ENCODE measurements at regions not wholly inside any gene's neighbourhood (a gene's known extent, or its start where the extent isn't known, plus 50 kb on each side); places are given as distances from the start of the nearest gene placed in this dataset.
A peak's percentile ranks its signal among the peaks of the same experiment; 100 is the strongest.

DNA sequence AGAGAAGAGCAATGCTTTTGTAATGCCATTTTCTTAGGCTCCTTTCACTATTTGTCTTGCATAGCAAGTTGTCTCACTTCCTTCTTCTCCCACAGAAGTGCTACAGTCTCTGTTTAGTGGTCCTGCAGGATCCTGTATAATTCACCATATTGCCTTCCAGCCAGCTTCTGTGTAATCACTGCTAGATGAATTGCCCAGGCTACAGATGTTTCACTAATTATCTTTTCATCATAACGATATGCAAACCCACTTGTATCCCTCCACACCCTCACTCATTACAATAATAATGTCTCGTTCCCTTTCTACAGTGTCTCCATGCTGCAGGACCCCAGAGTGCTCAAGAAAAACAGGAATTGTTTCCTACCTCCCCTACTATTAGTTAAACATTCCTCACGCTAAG lies 402.9 kb downstream of the TBL1XR1 start:
- H3K9me3 Mint-ChIP-seq: no peaks in the 10 kb centered on the region
- no peak overlapping the region for H3K4me2 ChIP-seq (ENCODE audit: insufficient read depth, insufficient read length, low read length)
- WGBS (ENCODE audit: extremely low coverage, insufficient read length, low lambda C conversion rate): no CpG with 5 or more reads among the region's 3 CpGs

More for the DNA sequence above, 402.9 kb downstream of the TBL1XR1 start:
- H3K14ac ChIP-seq (ENCODE audit: insufficient read depth, low read length): no peak overlapping the region
- H3K9me3 ChIP-seq (ENCODE audit: control insufficient read depth, low read depth, low read length): no peaks in the 10 kb centered on the region
- no peaks in the 10 kb centered on the region for H3K79me2 ChIP-seq (ENCODE audit: insufficient read depth, low read length)
- no peak overlapping the region for H4K91ac ChIP-seq (ENCODE audit: insufficient read length, low read depth, low read length)
- H3K23ac ChIP-seq (ENCODE audit: insufficient read length, low read depth, low read length): no peak overlapping the region
- no peak overlapping the region for H4K8ac ChIP-seq (replicated peaks; ENCODE audit: insufficient read length, low read depth, low read length)
- H3K4me1 Mint-ChIP-seq: peaks cover 26 to 27% of the 10 kb centered on the region in 2 experiments
- no peak overlapping the region for H2AK5ac ChIP-seq (ENCODE audit: insufficient read length, low read length)
- H3K23me2 ChIP-seq (ENCODE audit: insufficient read length, low read depth, low read length, poor library complexity, severe bottlenecking): no peaks in the 10 kb centered on the region
- no peaks in the 10 kb centered on the region for H3K36me3 Mint-ChIP-seq (ENCODE audit: insufficient read depth in 1 of 3, low read depth in 3 of 3)
- no peaks in the 10 kb centered on the region for H3K27me3 Mint-ChIP-seq (ENCODE audit: low read depth)
- no peak overlapping the region for H2BK5ac ChIP-seq (ENCODE audit: insufficient read length, low read length)
- H3K27me3 ChIP-seq (ENCODE audit: insufficient read depth, low read length): no peaks in the 10 kb centered on the region
- H3K4me3 Mint-ChIP-seq: no peak overlapping the region
- H2BK12ac ChIP-seq (ENCODE audit: insufficient read length, low read depth, low read length): no peak overlapping the region
- H2BK15ac ChIP-seq (ENCODE audit: low read depth, low read length): no peak overlapping the region
- TF ChIP-seq, protein P1, sequence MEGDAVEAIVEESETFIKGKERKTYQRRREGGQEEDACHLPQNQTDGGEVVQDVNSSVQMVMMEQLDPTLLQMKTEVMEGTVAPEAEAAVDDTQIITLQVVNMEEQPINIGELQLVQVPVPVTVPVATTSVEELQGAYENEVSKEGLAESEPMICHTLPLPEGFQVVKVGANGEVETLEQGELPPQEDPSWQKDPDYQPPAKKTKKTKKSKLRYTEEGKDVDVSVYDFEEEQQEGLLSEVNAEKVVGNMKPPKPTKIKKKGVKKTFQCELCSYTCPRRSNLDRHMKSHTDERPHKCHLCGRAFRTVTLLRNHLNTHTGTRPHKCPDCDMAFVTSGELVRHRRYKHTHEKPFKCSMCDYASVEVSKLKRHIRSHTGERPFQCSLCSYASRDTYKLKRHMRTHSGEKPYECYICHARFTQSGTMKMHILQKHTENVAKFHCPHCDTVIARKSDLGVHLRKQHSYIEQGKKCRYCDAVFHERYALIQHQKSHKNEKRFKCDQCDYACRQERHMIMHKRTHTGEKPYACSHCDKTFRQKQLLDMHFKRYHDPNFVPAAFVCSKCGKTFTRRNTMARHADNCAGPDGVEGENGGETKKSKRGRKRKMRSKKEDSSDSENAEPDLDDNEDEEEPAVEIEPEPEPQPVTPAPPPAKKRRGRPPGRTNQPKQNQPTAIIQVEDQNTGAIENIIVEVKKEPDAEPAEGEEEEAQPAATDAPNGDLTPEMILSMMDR (conservative IDR thresholded peaks at IDR 0.05): no peak
- peak overlapping the region in 1 of 3 experiments; percentile 33; a peak in 2 of 7 replicates for H3K27ac Mint-ChIP-seq
- H3K4me1 ChIP-seq (ENCODE audit: insufficient read depth, low read length): 0 out of 2 replicates have a peak, but pooled peaks cover 7% of the 10 kb centered on the region
- no peak overlapping the region for H3K9ac ChIP-seq (ENCODE audit: extremely low read depth, insufficient read length, low read length)
- H3K27ac ChIP-seq (ENCODE audit: insufficient read length, low read depth, low read length): no peak overlapping the region
- H3K79me1 ChIP-seq (ENCODE audit: insufficient read depth, low read depth, low read length, poor library complexity, severe bottlenecking): no peaks in the 10 kb centered on the region
- DNase-seq: no peak
- no peak overlapping the region for H3K4ac ChIP-seq (ENCODE audit: low read depth, low read length)
- H4K5ac ChIP-seq (ENCODE audit: insufficient read length, low read depth, low read length): no peak overlapping the region
- no peak overlapping the region for H2BK20ac ChIP-seq (ENCODE audit: low read depth, low read length, poor library complexity, severe bottlenecking)
- no peak overlapping the region for H2BK120ac ChIP-seq (ENCODE audit: low read depth, low read length, poor library complexity, severe bottlenecking)
- H2AFZ ChIP-seq (ENCODE audit: low read length): no peak overlapping the region
- H4K20me1 ChIP-seq (ENCODE audit: control insufficient read depth, insufficient read depth, insufficient read length): no peaks in the 10 kb centered on the region
- no peak overlapping the region for H3T11ph ChIP-seq (ENCODE audit: low read length)
- H3K56ac ChIP-seq (ENCODE audit: insufficient read length, low read depth, low read length): no peak overlapping the region
- no peak overlapping the region for H3K18ac ChIP-seq (ENCODE audit: insufficient read length, low read depth, low read length)

Data from H9 (cell line).